Peyer's patch (tissue), 4 donors: ENCODE measurements at regions not wholly inside any gene's neighbourhood (a gene's known extent, or its start where the extent isn't known, plus 50 kb on each side); places are given as distances from the start of the nearest gene placed in this dataset.

ENCODE experiments used
- CTCF ChIP-seq, 6 experiments: fragments of 450-650 bp in 4 of 6; fragments of 200-600 bp in 2 of 6; sonication (generic) in 1 of 6; IDR thresholded peaks; one replicate each; pipeline ENCODE4 v1.5.1; 2017 to 2019; ENCODE audit warnings: antibody characterized with exemption in 6 of 6, mild to moderate bottlenecking in 3 of 6, moderate library complexity in 1 of 6
- POLR2A ChIP-seq, 2 donors: fragments of 450-650 bp; IDR thresholded peaks; one replicate each; pipeline ENCODE4 v1.5.1; 2017; ENCODE audit warnings: antibody characterized with exemption in 2 of 2, mild to moderate bottlenecking in 2 of 2, moderate library complexity in 2 of 2

GRCh38 chr1:177596485-177596884 lies 373.4 kb downstream of the SEC16B start:
- TF ChIP-seq POLR2A (IDR thresholded peaks at IDR 0.05) (no peak), CTCF (IDR thresholded peaks at IDR 0.05) (no peak)
